Stimulated activated CD8-positive, alpha-beta memory T cell treated with anti-CD3 and anti-CD28 coated beads, Interleukin-15, amount 100 ng/mL, for 4 hours (primary cell): ENCODE measurements at regions not wholly inside any gene's neighbourhood (a gene's known extent, or its start where the extent isn't known, plus 50 kb on each side); places are given as distances from the start of the nearest gene placed in this dataset.

Source experiments
- DNase-seq, 2 donors: peaks; one replicate each; pipeline ENCODE4 v3.0.0-alpha.2; 2020; ENCODE audit warnings: low read depth in 2 of 2

DNA sequence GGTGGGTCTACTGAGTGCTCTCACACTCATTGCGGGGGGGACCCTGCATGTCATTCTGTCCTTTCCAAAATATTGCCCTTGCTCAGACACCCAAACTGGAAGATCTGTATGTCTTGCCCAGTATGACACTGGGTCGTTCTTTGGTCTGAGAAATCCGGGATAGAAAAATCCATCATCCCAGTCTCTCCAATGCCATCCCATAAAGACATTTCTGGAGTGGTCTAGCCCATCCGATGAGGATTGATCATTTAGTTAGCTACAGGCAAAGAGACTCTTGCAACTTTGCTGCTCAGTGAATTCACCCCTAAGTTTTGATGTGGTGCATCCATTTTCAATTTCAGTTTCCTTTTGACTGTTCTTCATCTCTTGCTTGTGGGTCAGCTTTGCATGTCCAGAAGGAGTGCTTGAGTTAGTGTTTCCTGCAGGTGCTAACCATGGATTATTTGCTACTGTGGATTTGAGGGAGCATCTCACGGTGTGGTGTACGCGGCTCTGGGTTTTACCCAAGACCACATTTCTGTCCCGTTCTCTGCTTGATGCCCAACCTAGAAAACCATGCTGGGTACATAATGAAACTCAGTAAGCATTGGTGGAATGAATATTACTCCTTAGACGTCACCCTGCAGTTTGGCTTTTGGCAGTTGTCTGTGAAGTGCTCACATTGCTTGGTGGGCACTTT, 247.0 kb upstream of the MKI67 start:
- DNase-seq = no peak

DNA sequence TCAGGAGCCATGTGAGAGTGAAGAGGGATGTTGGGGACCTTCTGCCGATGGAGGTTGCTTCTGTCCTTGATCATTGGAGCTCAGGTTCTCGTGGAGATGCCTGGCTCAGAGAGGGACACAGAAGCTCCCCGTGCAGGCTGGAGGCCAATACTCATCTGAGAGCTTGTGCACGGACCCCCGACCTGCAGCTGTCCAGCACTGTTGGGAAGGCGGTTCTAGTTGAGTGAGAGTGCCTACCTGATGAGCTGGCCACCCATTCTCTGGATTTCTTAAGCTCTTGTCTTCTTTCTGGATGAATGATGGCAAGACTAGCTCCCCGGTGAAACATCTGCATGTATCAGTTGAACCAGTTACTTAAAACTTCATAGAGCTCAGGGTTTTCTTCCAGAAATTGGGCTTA, 247.6 kb upstream of the MKI67 start:
- DNase-seq = no peak

DNA sequence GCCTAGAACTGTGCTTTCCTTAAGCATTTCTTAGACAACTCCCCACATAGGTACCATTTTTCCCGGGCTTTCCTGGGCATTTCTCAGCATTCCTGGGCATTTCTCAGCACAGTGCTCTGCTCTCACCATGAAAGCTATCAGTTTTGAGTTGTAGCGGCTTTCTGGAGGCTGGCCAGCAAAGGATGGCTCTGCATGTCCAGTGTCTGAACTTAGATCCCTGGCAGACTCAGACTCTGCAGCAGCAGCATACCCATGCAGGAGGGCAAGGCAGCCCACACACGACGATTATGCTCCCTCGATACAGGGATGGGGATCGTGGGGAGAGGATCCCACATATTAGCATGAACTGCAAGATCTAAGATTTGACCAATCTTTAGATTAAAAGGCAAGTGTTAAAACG, 248.9 kb upstream of the MKI67 start:
- no peak for DNase-seq

DNA sequence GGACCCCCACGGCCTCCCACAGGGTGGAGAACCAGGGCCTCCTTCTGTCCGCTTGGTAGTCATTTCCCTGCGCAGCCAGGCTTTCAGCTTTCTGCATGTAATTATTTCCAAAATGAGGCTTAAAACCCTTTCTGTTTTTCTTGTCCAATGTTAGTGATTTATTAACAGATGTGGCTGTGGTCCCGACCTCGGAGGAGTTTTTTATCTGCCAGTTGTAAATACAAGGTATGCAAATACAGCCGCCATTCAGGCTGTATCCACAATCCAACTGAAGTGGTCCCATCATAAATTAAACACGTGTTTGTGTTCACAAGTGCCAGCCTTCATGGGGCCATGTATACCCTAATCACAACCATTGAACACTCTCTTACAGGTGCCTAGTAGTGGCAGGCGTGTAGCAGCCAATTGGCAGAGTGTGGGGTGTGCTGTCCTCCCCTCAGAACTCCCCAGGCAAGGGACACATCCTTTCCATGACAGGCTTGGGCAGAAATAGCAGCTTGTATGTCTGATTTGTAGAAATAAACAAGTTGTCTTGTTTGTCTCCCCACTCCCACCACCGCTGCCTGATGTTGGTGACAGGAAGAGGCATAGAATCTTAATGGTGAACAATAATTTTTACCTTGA, 251.3 kb upstream of the MKI67 start:
- no peak for DNase-seq

DNA sequence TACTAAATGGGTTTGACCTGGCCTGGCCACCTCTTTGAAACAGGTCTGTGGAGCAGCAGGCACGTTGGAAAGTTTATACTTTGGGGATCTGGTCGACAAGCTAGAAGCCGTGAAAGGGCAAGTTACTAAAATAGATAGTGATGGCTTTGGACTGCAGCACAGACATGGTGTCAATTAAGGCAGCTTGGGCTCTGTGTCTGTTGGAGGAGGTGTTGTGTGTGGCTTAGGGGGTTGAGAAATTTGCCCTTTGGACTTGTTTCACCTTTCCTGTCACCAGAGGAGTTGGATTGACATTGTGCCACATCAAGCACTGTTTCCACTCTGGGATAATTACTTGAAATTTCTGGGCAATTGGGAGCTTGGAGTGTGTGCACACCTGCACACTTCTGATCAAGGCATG, 251.8 kb upstream of the MKI67 start:
- DNase-seq = no peak

DNA sequence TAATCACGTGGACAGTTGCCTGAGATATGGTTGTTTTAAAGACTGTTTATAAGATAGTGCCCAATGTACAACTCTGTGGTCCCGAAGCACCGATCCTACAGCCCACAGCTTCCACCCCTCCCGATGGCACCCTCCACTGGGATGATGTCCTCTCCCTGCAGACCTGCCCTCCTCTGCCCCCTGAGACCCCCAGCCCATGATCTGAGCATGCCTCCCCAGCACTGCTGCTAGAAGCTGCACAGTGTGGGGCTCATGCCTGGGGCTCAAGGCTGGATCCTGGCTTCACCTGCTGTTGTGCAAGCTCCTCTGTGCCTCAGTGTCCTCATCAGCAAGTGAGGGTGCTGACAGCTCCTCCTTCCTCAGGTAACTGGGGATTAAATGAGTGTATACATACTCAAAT, 254.7 kb upstream of the MKI67 start:
- DNase-seq = no peak

DNA sequence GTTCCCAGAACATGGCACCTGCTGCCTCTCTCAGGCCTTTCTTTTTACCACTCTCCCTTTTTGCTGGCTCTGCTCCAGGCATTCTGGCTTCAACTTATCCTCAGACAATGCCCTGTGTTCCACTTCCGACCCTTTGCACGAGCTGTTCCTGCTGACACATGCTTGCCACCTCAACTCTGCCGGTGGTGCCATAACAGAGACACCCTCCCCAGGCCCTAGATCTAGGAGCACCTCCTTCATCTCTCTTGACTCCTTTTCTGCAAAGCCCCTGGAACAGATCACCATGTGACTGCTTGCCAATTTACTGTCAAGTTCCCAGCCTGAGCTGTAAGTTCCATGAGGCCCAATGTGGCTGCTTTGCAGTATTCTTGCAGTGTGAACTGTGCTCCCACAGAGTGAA, 256.0 kb upstream of the MKI67 start:
- no peak for DNase-seq

DNA sequence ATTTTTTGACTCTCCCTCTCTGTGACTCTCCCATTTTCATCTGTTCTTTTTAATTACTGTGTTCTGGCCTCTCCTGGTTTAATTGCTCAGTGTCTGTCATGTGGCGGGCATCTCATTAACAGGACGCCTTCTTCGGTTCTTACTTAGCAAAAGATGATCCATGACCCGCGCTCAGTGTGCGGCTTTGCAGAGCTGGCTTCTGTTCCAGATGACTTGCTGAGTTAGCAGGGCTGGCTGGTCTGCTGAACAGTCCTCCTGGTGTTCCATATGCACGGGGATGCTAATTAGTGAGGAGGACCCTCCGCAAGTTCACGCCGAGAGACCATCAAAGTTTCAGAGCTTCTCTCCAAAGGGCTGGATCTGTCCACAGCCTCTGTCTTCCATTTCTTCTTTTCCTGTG, 258.6 kb upstream of the MKI67 start:
- DNase-seq = no peak

DNA sequence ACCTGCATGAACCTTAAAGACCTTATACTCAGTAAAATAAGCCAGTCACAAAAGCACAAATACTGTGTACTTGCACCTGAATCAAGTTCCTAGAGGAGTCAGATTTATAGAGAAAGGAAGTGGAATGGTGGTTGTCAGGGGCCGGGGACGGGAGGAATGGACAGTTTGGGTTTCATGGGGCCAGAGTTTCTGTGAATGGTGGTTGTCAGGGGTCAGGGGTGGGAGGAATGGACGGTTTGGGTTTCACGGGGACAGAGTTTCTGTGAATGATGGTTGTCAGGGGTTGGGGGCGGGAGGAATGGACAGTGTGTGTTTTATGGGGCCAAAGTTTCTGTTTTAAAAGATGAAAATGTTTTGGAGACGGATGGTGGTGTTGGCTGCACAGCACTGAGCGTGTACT, 260.0 kb upstream of the MKI67 start:
- no peak for DNase-seq

DNA sequence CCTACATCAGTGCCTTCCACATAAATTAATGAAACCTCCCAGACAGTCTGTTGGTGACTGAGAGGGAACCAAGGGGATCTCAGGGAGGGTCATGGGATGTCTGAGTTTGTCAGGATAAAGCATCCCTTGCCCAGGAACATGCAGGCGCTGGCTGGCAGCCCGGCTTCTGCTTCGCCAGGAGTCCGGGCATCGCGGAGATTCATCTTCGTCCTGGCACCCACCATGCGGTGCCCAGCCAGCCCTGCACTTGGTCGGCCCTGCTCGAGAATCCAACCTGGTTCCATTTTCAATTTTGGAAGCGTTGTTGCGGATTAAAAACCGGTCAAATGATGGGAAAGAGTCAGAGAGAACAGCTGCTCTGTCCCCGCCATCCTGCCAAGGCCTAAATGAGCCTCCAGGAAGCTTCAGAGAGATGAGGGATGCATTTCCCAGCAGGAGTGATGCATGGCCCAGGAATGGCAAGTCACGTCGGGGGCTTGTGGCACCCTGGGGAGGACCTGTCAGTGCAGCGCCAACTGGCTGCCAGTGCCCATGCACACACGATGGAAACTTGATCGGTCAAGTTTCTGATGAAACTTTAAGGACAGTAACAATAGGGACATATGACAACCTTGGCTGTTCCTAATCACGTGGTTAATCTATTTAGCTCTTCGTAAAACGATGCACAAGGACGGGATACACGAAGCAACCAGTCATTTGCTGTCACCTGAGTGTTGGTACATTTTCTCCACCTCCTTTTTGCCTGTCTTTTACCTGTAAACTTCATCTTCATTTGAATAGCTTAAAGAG, 260.8 kb upstream of the MKI67 start:
- DNase-seq = no peak

DNA sequence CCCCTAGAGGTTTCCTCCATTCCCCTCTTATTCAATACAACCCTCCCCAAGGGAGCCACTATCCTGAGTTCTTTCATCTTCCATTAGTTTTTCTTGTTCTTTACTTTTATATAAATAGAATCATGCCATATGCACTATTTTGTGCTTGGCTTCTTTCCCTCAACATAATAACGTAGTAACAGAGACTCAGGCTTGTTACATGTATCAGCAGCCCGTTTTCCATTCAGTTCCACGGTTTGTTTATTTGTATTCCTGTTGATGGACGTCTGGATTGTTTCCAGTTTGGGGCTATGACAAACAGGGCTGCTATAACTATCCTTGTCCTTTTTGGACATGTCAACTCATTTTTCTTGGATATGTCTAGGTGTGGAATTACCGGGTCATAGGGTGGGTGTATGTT, 264.4 kb upstream of the MKI67 start:
- DNase-seq = no peak

DNA sequence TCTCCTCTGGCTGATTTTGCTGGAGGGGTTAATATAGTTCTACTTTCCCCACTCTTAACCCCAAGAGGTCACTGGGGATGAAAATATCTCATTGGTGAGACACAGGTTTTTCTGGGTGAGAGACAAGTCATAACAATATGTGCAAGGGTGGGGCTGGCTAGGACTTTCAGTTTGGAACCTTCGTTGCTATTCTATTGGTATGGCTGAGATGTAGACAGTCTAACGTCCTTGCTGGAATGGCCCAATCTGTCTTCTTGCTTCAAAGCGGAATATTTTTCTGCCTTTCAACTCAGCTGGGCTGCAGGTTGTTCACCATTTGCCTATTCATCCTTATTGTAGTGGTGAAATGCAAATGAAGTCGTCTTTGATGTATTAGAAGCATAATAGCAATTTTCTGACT, 267.3 kb upstream of the MKI67 start:
- no peak for DNase-seq

DNA sequence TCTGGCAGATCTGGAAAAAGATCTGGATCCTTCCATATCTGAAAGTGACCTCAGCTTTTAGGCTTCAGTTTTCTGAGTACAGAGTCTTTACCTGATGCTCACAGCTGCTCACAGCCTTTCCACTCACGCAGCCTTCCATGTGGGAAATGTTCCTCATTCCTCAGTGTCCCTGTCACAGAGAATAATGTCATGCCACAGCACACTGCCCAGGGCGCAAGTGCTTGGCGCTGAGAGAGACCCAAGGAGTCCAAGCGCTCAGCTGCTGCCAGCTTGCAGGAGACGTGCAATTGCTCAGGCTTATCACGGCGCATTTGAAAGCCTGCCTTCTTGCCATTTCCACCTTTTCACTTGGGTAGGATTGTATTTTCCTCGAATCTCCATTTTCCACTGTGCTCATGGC, 271.9 kb upstream of the MKI67 start:
- DNase-seq = no peak

DNA sequence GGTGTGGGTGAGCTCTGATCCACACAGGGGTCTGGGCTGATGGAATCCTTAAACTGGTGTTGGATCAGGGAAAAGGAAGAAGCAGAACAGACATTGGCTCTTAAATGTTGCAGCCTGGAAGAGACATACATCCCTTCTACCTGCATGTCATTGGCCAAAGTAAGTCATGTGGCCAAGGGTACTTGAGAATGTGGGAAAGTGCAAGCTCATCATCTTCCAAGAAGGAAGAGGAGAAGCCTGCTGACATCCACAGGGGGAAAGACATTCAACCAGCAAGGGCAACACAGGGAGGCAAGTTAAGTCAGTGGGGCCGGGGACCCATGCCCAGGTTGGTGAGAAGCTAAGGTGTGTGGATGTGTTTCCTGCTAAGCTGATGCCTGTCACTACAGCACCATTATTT, 272.8 kb upstream of the MKI67 start:
- no peak for DNase-seq

DNA sequence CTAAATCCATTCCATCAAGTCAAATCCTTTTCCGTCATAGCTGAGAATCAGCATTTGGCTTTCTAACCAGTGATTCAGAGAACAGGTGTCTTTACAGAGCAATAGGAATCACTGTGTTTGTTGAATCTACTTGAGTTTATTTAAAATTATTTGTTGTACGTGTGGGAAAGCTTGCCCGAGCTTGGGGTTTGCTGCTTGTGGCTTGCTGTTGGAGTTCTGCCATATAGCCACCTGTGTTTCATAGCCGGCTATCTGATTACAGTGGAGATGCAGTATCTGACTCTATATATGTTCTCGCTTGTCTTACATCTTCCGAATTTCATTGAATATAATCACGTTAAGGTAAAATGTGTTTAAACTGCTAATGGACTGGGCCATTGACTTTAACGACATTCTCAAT, 274.3 kb upstream of the MKI67 start:
- no peak for DNase-seq

DNA sequence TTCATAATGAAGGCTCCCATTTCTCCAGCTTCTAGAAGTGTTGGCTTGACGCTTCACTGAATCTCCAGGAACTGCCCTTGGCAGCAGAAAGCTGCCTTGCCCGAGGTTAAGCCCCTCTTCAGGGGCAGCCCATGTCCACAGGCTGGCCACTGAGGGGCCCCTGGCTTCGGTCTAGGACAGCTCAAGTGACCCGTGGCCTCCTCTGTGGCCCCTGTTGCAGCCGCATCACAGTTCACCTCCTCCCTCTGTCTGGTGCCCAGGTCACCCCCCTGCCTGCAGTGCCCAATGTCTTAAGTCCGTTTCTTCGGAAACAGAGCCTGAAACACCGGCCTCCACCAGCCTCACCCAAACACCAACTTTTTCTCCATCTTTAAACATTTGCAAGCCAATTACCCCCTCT, 279.2 kb upstream of the MKI67 start:
- DNase-seq = no peak

DNA sequence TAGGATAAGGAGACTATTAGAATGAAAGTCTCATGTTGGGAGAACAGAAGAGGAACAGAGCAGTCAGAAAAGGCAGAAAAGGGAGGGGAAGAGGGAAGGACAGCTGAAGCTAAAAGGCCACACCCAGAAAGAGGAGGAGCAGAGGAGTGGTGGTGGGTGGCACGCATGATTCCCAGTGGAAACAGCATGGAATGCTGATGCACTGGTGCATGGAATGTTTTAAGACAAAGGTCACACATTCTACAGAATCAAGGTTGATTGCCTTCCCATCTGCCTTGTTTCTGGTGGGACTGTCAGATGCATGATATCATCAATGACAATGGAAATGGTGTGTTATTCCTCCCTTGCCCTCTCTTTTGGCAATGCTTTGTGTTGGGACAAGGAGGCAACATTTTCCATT, 285.4 kb upstream of the MKI67 start:
- DNase-seq = no peak

DNA sequence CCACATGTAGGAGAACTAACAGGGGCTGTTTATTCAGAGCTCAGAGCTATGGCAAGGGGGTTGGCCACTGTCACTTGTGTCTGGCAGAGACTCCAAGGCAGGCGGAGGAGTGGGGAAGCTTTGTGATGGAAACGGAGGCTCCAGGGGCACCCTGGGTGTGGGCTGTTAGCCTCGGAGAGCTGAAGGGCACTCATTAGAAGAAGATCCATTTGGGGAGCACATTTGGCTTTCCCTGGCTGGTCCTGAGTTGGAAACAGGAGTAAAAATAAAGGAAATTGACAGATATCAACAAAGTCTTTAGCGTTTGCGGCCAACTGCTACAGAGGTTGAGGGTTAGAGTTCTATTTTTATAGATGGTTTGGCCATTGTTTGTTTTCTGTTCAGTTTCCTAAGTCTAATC, 288.3 kb upstream of the MKI67 start:
- DNase-seq = no peak

DNA sequence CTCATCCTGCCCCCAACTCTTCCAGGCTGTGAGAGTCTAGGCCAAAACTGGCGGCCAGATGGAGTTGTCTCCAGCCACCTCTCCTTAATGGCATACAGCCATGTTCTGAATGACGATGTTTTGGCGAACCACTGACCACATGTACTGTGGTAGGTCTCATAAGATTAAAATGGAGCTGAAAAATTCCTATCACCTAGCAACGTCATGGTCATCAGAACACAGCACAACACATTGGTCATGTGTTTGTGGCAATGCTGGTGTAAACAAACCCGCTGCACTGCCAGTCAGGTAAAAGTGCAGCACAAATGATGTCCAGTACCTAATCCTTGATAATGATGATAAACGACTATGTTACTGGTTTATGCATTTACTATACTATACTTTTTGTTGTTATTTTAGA, 290.0 kb upstream of the MKI67 start:
- no peak for DNase-seq

DNA sequence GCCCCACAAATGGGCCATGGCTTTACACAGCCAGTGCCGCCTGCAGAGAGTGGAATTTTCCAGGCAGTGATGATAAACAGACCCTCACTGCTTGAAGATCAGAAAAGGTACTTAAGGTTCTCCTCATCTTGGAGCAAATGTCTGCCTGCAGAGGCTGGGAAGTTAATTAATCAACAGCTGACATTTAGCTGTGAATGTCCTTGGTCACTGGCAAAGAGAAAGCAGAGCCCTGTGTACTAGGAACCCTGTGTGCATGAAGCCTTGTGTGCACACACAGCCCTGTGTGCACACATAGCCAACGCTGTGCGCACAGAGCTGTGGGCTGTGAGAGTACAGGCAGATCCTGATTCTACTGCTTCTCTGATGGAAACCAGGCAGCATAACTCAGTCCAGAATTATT, 291.6 kb upstream of the MKI67 start:
- no peak for DNase-seq

DNA sequence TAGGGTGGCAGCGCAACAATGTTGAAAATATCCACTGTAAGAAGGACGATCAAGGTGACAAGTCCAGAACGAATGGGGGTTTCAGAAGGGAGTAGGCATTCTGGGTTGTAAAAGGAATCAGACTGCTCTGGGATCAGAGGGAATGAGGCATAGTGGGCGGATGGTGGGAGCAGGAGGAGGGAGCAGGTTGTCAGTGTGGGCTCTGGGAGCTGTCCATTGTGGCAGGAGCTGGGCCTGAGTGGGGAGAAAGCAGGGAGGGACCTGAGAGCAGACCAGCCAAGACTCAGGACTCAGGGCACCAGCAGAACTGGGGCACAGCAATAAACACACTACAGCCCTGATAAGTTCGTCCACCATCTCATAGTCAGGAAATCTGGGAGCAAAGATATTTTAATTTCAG, 292.6 kb upstream of the MKI67 start:
- DNase-seq = no peak

DNA sequence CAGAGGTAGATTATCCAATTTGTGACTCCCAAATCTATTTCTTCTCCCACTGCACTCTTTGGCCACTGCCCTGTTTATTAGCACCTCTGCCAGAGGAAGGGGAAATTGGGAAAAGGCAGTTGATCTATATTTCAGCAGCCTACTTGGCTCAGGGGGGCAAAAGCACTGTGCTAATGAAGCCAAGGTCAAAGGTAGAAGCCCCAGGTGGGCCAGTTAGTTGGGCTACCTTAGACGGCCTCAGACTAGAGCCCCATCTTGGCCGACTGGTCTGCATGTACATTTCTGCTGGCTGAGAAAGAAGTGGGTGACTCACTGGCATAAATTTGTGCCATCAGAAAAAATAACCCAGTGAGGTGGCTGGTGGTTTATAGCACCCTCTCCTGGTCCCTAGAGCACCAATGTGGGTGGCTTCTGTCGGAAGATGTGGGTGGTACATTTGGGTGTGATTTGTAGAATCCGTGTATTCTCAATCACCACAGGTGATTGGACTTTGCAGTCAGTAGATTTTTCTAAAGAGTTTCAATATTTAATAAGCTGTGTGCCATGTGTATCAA, 293.3 kb upstream of the MKI67 start:
- DNase-seq = no peak

DNA sequence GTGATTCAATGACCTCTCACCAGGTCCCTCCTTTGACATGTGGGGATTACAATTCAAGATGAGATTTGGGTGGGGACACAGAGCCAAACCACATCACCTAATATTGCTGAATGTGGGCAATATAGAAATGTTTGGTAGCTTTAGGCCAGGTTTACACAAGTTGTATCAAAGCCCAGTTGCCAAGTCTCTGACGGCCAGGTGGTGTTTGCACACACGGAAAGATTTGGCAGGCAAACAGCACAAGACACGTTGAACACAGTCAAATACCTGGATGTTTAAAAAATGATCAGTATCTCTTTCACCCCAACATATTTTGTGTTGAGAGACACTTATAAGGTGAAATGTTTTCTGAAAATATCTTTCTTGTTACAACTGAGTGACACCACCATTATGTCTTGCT, 294.4 kb upstream of the MKI67 start:
- no peak for DNase-seq
